Dermis blood vessel endothelial cell (primary cell): ENCODE measurements at regions not wholly inside any gene's neighbourhood (a gene's known extent, or its start where the extent isn't known, plus 50 kb on each side); places are given as distances from the start of the nearest gene placed in this dataset.
"Not testable (repeated sequence)": the region's sequence is repeated elsewhere in the genome, so short reads cannot be mapped to it uniquely, and the experiment has no call there.

Source experiments
- DNase-seq: peaks from one replicate; pipeline ENCODE4 v3.0.0; 2010

DNA sequence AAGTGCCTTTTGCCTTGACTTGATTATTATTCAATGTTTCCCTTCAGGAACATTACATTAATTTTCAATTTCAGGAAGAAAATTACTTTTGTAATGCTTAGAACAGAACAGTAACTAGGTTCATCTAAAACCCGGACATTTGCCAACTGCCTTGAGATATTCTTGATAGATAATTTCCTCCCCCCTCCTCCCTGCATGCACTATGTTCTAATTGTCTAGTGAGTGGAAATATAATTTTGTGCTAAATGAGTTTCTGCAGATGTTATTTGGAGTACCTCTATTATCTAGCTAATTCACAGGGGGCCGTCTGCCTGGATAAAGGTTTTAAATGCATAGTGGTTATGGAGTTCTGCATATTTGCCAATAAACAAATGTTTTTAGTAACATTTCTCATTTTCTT, 200.3 kb upstream of the SLC39A10 start:
- no peak for DNase-seq

DNA sequence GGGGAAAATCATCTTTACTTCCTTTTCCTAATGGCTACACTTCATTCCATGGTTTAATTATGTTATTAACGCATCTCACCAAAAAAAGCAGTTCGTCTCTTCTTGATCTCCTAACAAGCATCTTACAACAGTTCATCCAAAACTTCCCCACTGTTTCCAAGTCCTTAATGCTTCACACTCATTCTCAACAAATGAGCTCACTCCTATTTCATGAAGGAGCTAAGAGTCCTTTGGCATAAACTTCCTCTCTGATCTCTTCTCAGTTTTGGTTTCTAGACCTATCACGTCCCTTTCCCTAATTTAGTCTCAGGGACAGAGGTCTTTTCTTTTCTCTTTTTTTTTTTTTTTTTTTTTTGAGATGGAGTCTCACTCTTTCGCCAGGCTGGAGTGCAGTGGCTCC, 205.9 kb upstream of the SLC39A10 start:
- no peak for DNase-seq

DNA sequence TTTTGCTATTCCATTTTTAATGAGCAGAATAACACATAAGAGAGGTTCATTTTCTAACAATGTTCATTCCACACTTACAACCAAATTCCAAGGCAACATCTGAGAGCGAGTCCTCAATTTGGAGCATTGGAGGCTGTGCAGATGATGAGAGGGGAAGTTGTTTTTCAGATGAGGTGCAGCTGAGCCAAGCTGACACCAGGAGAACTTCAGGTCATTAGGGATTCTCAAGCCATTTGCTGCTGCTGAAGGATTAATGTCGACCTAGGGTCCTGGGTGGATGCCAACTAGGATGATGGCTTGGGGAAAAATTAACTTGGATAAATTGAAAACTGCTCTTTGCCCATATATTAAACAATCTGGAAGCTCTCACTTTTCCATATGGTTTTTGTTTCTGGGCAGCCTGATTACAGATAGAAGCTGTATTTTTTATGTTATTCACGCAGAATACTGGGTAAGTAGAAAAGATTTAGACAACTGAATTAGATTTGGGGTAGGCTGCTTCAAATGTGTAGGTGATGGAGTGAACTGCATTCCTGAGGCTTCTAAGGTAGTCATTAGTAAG, 206.4 kb upstream of the SLC39A10 start:
- no peak for DNase-seq

DNA sequence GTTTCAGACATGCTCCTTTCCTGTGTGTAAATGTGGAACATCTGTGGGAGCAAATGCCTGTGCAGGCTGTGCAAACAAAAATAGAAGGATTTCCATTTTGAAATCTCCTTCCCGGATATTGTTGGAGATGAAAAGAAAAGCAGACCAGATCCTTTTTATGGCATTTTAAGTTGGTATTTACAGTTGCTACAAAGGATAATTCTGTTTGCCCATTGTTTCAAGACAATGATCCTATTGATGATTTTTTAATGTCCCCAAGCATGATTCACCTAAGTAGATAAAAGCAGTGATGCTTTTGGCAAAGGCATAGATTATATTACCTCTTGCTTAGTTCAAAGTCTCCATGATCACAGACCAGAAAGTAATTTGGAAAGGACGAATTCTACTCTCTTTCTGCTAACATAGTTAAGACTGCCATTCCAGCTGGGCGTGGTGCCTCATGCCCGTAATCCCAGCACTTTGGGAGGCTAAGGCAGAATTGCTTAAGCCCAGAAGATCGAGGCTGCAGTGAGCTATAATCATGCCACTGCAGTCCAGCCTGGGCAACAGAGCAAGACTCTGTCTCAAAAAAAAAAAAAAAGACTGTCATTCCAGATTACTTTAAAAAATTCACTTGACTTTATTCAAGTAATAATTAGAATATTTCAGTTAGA, 209.6 kb upstream of the SLC39A10 start:
- DNase-seq, result no peak

DNA sequence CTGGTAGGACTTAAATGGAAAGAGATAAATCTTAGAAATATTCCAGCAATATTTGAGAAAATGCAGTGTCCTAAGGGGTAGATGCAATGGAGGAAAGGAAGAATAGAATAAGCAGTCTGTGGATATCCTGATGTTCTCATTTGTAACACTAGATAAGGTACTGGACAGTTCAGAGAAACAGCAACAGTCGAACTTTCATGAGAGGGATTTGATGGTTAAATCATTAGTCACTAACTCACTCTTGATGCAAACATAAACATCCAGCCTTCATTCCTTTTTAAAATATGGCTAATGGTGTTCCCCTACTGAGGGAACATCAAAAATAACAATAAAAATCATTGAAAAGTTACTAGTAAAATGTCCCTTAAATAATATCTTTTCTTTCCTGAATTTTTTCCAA, 211.4 kb upstream of the SLC39A10 start:
- DNase-seq, result no peak

DNA sequence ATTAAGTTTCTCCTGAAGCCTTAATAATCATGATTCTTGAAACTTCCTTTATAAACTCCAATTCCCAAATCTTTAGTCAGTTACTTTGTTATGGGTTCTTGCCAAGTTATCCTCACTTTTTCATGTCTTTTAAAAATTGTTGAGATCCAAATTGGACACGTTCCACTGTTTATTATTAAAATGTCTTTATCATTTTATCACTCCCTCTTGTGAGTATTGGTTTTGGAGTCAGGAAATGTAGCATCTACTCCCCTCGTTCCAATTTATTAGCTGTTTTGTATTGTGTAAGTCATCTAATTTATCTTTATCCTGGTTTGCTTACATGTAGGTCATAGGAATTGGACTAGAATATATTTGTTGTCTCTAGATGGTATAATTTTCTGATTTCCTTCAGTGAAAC, 213.1 kb upstream of the SLC39A10 start:
- no peak for DNase-seq

DNA sequence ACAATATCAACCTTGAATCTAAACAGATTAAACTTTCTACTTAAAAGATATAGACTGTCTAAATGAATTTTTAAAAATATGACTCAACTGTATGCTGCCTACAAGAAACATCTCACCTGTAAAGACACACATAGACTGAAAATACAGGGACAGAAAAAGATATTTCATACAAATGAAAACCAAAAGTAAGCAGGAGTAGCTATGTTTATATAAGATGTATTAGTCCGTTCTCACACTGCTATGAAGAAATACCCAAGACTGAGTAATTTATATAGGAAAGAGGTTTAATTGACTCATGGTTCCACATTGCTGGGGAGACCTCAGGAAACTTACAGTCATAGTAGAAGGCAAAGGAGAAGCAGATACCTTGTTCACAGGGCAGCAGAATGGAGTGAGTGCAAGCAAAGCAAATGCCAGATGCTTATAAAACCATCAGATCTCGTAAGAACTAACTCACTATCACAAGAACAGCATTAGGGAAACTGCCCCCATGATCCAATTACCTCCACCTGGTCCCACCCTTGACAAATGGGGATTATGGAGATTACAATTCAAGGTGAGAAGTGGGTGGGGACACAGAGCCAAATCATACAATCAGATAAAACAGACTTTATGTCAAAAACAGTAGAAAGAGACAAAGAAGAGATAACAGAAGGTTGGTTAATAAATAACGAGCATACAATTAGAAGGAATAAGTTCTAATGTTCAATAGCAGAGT, 214.4 kb upstream of the SLC39A10 start:
- no peak for DNase-seq

DNA sequence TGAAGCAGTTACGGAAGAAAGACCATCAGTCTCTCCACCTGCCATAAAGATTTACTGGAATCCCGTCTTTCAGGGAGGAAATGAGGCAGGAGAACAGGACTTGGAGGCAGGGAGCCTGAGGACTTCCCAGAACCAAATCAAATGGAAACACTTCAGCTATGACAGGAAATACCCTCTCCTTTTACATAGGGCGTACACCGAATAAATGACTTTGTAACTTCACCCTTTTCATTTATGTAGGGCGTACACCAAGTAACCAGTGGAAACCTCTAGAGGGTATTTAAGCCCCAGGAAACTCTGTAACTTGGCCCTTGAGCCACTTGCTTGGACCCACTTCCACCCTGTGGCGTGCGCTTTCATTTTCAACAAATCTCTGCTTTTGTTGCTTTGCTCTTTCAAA, 218.3 kb upstream of the SLC39A10 start:
- DNase-seq, result no peak

DNA sequence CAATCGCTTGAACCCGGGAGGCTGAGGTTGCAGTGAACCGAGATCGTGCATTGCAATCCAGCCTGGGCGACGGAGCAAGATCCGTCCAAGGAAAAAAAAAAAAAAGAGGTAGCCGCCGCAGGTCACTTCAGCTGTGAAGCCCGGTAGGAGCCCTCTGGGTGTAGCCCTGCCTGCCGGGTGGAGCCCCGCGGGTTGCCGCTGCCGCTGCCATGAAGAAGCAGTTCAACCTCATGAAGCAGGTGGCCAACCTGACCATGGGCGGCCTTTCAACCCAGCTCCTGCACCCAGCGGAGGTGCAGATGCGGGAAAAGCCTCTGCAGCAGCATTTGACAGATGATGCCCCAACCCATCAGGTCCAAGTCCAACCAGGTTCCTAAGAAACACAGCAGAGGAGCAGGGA, 219.5 kb upstream of the SLC39A10 start:
- DNase-seq, result no peak

DNA sequence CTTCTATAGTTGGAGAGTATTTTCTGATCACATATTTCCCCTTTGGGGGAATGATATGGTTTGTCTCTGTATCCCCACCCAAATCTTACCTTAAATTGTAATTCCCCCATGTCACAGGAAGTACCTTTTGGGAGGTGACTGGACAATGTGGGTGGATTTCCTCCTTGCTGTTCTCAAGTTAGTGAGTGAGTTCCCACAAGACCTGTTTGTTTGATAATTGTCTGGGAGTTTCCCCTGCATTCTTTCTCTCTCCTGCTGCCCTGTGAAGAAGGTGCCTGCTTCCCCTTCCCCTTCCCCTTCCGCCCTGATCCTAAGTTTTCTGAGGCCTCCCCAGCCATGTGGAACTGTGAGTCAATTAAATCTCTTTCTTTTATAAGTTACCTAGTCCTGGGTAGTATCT, 222.7 kb upstream of the SLC39A10 start:
- DNase-seq, result no peak

DNA sequence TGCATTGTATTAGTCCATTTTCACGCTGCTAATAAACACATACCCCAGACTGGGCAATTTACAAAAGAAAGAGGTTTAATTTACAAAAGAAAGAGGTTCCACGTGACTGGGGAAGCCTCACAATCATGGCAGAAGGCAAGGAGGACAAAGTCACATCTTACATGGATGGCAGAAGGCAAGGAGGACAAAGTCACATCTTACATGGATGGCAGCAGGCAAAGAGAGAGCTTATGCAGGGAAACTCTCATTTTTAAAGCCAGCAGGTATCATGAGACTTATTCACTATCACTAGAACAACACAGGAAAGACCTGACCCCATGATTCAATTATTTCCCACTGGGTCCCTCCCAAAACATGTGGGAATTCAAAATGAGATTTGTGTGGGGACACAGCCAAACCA, 223.3 kb upstream of the SLC39A10 start:
- not testable (repeated sequence) for DNase-seq

DNA sequence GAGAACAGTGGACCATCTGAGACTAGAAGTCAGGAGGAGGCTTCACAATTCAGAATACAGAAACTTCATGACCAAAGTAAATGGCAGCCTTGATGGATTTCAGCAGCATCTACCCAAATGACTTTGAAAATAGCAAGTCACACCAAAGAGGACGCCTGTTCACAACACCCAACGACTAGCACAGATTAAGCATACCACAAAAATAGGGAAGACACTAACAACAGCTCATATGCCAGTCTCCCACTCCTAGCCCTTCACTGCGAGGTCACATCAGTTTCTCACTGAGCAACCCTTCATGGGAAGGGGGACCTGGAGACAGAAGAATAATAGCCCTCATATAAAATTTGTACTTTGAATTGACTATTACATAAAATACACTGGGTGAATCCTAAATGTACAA, 228.4 kb upstream of the SLC39A10 start:
- DNase-seq, result no peak

DNA sequence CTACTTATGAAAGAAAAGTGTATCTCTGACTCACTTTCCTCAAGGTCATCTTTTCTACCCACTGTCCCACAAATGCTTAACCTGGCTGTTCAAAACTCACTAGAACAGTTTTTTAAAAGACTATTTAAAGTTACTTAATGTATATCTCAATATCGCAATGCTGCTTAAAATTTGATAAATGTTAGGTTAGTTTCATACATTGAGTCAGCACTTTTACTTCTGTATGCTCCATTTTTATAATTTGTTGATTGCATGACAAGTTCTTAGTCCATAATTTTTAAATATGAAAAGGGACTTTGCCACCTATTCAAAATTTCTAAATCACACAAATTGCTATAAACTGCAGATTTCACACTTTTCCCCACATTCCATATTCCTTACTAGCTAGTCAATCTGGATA, 231.7 kb upstream of the SLC39A10 start:
- DNase-seq, result no peak

DNA sequence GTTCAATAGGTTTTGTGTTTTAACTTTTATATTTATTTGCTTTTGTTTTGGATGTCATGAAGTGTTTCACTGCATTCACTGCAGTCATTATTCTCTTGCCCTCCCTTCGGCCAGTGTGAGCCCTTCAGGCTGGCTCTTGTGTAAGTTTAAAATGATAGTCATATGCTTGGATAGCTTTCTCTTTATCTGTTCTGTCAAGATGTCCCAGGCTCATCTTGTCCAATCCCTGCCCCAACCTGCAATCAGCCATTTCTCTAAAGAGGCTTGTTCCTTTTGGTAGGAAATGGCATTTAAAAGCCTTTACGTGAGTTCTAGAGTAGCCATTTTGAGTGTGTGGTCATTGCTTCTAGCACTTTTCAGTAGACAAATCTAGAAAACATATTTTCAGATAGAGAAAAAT, 238.0 kb upstream of the SLC39A10 start:
- DNase-seq, result no peak

DNA sequence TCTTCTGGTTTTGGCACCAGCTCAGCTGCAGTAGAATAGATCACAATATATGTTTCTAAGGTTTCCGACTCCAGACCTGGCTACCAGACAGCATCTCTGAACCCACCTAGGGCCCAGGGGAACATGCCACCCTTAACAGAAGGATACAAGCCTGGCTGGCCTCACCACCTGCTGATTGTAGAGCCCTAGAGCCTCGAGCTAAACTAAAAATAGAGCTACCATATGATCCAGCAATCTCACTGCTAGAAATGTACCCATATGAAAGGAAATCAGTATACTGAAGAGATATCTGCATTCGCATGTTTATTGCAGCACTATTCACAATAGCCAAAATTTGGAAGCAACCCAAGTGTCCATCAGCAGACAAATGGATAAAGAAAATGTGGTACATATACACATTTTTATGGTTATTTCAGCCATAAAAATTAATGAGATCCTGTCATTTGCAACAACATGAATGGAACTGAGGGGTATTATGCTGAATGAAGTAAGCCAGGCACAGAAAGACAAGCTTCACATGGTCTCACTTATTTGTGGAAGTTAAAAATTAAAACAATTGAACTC, 242.4 kb upstream of the SLC39A10 start:
- DNase-seq, result no peak

DNA sequence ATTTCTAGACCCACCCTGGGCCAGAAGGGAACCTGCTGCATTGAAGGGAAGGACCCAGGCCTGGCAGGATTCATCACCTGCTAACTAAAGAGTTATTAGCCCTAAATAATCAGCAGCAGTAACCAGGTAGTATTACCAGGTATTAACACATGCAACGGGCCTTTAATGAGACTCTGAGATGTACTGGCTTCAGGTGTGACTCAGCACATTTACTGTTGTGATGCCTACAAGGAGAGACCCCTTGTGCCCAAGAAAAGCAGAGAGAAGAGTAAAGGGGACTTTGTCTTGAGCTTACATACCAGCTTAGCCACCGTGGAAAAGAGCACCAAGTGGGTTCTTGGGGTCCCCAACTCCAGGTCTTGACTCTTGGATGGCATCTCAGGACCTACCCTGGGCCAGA, 243.1 kb upstream of the SLC39A10 start:
- no peak for DNase-seq

DNA sequence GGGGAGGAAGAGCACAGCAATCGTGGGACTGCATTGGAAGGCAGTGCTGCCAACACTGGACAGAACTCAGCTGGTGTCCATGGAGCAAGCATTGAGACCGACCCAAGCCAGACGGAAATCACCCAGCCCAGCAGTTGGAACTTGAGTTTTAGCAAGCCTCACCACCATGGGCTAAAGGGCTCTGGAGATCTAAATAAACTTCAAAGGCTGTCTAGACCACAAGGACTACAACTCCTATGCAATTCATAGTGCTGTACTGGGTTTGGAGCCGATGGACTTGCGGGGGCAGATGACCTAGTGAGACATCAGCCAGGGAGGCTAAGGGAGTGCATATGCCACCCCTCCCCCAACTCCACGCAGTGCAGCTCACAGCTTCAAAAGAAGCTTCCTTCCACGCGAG, 243.6 kb upstream of the SLC39A10 start:
- no peak for DNase-seq

DNA sequence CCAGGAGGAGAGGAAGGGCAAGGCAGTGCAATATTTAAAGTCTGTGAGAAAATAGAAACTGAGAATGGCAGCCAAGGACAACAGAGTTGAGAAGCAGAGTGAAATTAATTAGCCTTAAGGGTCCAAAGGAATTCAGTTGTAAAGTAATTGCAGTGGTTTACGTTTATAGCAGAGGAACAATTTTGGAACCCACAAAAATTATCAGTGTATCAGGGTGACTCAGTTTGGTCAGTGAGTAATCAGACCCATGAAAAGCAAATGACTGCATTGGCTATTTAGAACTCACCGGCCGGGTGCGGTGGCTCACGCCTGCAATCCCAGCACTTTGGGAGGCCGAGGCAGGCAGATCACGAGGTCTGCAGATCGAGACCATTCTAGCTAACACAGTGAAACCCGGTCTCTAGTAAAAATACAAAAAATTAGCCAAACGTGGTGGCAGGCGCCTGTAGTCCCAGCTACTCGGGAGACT, 245.8 kb upstream of the SLC39A10 start:
- no peak for DNase-seq

DNA sequence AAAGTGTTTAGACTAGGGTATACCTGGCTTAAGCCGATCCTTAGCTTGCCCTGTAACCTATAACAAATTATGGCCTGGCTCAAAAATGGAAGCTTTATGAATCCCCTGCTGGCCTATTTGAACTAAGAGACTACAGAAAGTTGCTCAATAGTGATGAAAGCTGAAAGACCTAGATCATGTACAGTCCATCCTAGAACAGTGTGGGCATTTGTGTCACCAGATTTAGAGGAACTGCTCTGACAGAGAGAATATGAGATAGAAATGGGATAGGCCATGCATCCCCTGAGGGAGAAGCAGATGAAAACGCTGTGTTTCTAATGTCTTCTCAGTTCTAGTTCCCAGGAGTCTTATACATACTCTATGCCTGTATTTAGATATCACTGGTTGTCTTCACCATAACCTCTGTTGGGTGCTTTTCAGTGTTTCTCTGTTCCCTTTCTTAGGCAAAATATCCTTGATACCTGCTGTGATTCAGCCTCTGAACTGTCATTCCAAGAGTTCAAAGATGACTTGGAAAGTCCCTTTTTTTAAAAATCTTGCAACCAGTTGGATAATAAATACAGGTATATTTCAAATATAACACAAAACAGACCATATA, 246.9 kb upstream of the SLC39A10 start:
- DNase-seq, result no peak

DNA sequence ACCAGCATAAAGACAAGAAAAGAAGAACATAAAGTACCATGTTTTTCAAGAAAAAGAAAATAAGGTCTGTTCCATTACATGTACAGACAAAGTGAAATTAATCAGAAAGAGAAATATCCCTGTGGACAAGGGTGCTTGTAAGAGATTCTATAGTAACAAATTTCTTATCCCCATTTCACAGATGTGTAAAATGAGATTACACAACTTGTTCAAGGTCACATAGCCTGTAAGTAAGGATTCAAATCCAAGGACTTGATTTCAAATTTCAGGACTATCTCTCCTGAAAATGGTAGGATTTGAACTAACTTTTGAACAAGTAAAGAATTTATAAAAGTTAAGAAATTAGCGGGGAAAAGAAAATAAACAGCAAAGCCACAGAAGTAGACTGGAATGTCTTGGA, 248.2 kb upstream of the SLC39A10 start:
- no peak for DNase-seq

DNA sequence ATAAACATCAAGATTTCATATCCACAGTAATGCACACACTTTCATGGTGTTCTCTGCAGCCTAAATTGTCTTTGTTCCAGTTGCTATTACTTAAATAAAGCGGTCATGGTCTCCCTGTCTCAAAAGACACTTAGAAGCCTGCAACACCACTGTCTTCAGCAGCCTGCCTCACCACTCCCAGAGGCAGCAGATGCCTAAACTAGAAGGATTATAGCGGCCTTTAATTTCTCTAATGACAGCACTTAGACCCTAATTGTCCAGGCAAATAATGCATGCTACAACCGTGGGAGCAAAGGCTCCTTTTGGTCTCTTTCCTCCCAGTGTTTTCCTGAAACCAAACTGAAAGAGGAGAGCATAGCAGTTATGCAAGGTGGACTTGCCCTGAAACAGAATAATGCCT, 248.8 kb upstream of the SLC39A10 start:
- DNase-seq, result no peak

DNA sequence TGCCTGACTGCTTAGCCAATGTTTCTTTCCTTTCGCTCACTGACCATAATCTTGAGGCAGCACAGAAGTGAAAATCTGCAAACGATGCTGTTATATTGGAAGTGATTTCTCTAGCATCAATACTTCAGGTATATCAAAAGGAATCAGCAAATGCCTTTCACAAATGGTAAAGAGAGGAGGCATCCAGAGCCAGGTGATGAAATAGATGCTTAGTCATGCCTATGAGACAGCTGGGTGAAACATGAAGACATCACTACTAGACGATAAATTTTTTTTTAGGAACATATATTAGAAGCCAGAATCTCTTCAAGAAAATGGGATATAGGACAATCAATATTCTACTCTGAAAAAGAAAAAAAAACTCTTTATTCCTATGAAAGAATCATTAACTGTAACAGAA, 249.2 kb upstream of the SLC39A10 start:
- no peak for DNase-seq

DNA sequence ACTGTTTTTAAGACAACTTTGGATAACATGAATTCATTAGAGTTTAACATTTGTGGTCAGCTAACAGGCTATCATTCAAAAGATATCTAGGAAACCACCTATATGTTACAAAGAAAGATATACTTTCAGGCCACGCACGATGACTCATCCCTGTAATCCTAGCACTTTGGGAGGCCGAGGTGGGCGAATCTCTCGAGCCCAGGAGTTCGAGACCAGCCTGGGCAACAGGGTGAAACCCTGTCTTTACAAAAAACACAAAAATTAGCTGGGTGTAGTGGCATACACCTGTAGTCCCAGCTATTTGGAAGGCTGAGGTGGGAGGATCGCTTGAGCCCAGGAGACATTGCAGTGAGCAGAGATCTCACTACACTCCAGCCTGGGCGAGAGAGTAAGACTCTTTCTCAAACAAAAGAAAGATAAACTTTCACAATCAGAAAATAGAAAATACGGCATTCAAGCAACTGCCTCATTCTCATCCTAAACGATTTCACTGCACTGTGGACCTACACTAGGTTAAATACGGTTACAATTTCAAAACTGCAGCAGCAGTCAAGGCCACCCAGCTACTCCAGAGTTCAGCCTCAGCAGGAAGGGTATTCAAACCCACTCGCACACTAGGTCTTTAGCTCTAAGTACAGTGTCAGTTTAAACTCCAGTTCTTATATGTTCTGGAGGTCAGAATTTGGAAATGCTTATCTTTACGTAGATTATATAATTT, 250.0 kb upstream of the SLC39A10 start:
- DNase-seq, result no peak
